Testis (tissue), 2 donors: ENCODE measurements at regions not wholly inside any gene's neighbourhood (a gene's known extent, or its start where the extent isn't known, plus 50 kb on each side); places are given as distances from the start of the nearest gene placed in this dataset.

Experiments used
- POLR2A ChIP-seq: fragments of 450-650 bp; IDR thresholded peaks from one replicate; pipeline ENCODE4 v1.6.1; 2017; ENCODE audit warnings: antibody characterized with exemption, mild to moderate bottlenecking, moderate library complexity
- TF ChIP-seq, protein P1 (sequence below), 3 experiments: fragments of 450-650 bp in 2 of 3; fragments of 200-600 bp in 1 of 3; sonication (generic) in 1 of 3; IDR thresholded peaks; one replicate each; pipeline ENCODE4 v1.5.1; 2016 to 2019; ENCODE audit warnings: antibody characterized with exemption in 3 of 3, mild to moderate bottlenecking in 2 of 3, moderate library complexity in 1 of 3

DNA sequence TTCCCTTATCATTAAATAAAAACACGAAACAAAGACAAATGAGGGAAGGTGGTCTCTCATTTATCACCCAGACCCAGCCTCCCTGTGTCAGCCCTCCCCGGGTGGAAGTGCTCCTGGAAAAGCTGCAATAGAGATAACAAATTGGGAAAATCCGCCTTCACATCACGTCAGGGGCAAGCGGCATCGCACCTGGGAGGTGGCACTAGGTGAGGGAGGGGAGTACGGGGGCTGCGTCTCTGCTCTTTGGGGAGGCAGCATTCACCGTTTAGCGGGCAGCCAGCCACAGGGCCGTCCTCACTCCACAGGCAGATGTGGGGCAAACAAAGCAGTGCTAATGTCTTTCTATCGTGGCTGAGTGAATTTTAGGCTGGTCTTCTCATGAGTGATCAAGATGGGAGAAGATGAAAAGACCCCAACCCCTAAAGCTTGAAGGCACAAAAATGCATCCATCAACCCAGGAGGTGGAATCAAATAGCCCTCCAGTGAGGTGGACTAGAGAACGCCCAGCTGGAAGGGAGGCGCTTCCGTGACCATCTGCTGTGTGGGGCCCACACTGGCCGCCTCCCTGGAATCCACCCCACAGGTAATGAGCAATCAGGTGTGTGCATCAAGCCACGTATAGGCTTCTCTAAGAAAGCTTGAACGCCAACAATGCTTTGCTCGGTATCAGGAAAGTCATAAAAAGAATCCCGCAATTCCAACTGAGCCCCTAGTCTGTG, 629.5 kb downstream of the BRD1 start:
- TF ChIP-seq, protein P1, sequence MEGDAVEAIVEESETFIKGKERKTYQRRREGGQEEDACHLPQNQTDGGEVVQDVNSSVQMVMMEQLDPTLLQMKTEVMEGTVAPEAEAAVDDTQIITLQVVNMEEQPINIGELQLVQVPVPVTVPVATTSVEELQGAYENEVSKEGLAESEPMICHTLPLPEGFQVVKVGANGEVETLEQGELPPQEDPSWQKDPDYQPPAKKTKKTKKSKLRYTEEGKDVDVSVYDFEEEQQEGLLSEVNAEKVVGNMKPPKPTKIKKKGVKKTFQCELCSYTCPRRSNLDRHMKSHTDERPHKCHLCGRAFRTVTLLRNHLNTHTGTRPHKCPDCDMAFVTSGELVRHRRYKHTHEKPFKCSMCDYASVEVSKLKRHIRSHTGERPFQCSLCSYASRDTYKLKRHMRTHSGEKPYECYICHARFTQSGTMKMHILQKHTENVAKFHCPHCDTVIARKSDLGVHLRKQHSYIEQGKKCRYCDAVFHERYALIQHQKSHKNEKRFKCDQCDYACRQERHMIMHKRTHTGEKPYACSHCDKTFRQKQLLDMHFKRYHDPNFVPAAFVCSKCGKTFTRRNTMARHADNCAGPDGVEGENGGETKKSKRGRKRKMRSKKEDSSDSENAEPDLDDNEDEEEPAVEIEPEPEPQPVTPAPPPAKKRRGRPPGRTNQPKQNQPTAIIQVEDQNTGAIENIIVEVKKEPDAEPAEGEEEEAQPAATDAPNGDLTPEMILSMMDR (IDR thresholded peaks at IDR 0.05): no peak
- TF ChIP-seq POLR2A: no peak
